OCI-LY1 (cell line): ENCODE measurements at regions not wholly inside any gene's neighbourhood (a gene's known extent, or its start where the extent isn't known, plus 50 kb on each side); places are given as distances from the start of the nearest gene placed in this dataset.

Experiments used
- CTCF ChIP-seq: fragments of 200-600 bp; sonication (generic), shearing (Covaris generic); IDR thresholded peaks from 2 replicates; pipeline ENCODE4 v1.5.1; 2017; ENCODE audit warnings: mild to moderate bottlenecking, antibody characterized with exemption, low read length, moderate library complexity, mixed read lengths
- EZH2 ChIP-seq: fragments of 200-600 bp; sonication (generic), shearing (Covaris generic); IDR thresholded peaks from 2 replicates; pipeline ENCODE4 v1.8.0; 2017; ENCODE audit warnings: borderline replicate concordance, mixed run types, mild to moderate bottlenecking, antibody characterized with exemption, low read length, moderate library complexity, mixed read lengths

- no peak for TF ChIP-seq CTCF
- no peak for TF ChIP-seq EZH2
These were observed 250.8 kb downstream of the ANAPC1 start for GRCh38 chr2:111633189-111633588.
